ENCODE measurements at regions not wholly inside any gene's neighbourhood (a gene's known extent, or its start where the extent isn't known, plus 50 kb on each side); places are given as distances from the start of the nearest gene placed in this dataset.

DNA sequence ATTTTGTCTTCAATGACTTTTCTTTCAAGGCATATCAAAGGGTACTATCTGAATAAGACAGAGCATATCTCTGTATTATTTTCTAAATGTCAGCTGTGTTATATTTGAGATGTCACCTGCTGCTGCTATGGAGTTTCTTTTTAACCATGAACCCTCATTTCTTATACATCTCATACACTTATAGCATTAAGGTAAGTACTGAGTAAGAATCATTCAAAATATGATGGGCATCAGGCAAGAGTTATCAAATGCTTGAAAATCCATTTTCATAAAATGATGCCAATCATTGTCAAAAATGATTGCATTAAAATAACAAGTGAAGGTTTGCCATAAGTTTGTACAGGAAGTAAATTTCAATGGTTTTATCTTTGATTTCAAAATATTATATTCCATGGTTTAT, 2005.0 kb upstream of the PCDH20 start:
- TF ChIP-seq ZNF274 (IDR thresholded peaks at IDR 0.05; ENCODE audit: low read depth, low read length) (no peak), YY1 (IDR thresholded peaks at IDR 0.05; ENCODE audit: insufficient read depth, insufficient read length) (no peak), SUZ12 (IDR thresholded peaks at IDR 0.05; ENCODE audit: extremely low read depth, insufficient read depth, insufficient read length) (no peak)
